H1 (cell line): ENCODE measurements at regions not wholly inside any gene's neighbourhood (a gene's known extent, or its start where the extent isn't known, plus 50 kb on each side); places are given as distances from the start of the nearest gene placed in this dataset.

ENCODE experiments used
- BRCA1 ChIP-seq: IDR thresholded peaks from 2 replicates; pipeline ENCODE4 v1.6.1; 2012; ENCODE audit warnings: low read depth, low read length, improper control_type of control experiment
- CREB1 ChIP-seq: IDR thresholded peaks from 2 replicates; pipeline ENCODE4 v1.6.1; 2012; ENCODE audit warnings: inconsistent platforms
- CTBP2 ChIP-seq: IDR thresholded peaks from 2 replicates; pipeline ENCODE4 v1.7.0; 2011; ENCODE audit warnings: borderline replicate concordance, mild to moderate bottlenecking, moderate library complexity, mixed read lengths, low read length; ENCODE audit not compliant: insufficient read depth, insufficient read length
- POLR2A ChIP-seq, 2 experiments: IDR thresholded peaks; 1 replicate in 1 of 2; 2 replicates in 1 of 2; pipeline ENCODE4 v1.6.1; 2011; ENCODE audit warnings: low read depth in 2 of 2, low read length in 2 of 2, mild to moderate bottlenecking in 2 of 2; ENCODE audit errors: control extremely low read depth in 1 of 2
- POLR2AphosphoS5 ChIP-seq: IDR thresholded peaks from 2 replicates; pipeline ENCODE4 v1.6.1; 2011; ENCODE audit warnings: low read depth, low read length
- POU5F1 ChIP-seq: IDR thresholded peaks from 2 replicates; pipeline ENCODE4 v1.6.1; 2011; ENCODE audit warnings: low read depth, mild to moderate bottlenecking, low read length, moderate library complexity
- RBBP5 ChIP-seq: IDR thresholded peaks from 2 replicates; pipeline ENCODE4 v1.7.1; 2012; ENCODE audit warnings: low read depth, mild to moderate bottlenecking, inconsistent platforms, low read length, moderate library complexity, borderline replicate concordance
- SP1 ChIP-seq: IDR thresholded peaks from 2 replicates; pipeline ENCODE4 v1.6.1; 2011; ENCODE audit warnings: low read depth, low read length
- TBP ChIP-seq: IDR thresholded peaks from 2 replicates; pipeline ENCODE4 v1.6.1; 2011; ENCODE audit warnings: low read depth, low read length, improper control_type of control experiment
- YY1 ChIP-seq: IDR thresholded peaks from 2 replicates; pipeline ENCODE4 v1.6.1; 2011; ENCODE audit warnings: low read depth, mild to moderate bottlenecking, low read length
- TF ChIP-seq, protein P1 (sequence below): fragments of 300-600 bp; sonication (generic); IDR thresholded peaks from 2 replicates; pipeline ENCODE4 v1.7.1; 2012; ENCODE audit warnings: low read length, moderate library complexity, mild to moderate bottlenecking, inconsistent platforms; ENCODE audit not compliant: insufficient replicate concordance

DNA sequence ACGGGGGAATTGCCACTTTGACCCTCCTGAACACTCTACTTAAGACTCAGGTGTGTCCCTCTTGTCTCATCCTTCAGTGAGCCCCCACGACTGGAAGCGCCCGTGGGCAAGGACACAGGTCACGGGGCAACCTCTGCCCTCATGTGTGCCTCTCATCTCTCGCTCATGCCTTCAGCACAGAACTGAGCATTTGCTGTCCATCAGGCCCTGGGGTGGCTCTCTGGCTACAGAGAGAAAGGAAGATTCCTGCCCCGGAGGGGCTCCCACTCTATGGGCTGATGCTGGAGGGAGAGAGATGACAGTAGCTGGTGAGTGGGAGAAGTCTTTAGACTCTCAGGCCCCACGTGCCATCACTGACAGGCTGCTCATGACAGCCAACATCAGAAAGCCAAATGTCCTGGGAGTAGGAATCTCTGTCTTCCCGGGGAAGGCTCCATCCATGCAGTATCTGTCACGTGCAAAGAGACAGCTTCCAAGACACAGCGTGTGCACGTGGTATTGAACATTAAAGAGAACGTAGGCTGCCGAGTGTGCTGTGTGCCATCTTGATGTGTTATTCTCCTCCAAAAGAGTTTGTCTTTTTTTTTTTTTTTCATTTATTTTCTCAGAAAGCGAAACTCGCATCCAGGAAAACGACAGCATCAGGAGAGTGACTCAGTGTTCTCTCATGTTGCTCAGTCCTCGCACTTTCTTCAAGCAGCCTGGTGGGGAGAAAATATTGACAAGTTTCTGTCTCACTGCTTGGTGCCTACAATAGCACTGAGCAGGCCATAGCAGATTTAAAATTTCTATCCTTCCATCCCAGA is 190.5 kb downstream of the GAS1 start (continued):
- TF ChIP-seq BRCA1 (no peak), TBP (no peak), POLR2A (IDR thresholded peaks at IDR 0.05; ENCODE audit: control extremely low read depth in 1 of 2, low read depth in 2 of 2, low read length in 2 of 2) (no peak), CREB1 (no peak), POLR2AphosphoS5 (no peak), SP1 (no peak), RBBP5 (no peak), CTBP2 (no peak), YY1 (no peak), POU5F1 (no peak)
- TF ChIP-seq, protein P1, sequence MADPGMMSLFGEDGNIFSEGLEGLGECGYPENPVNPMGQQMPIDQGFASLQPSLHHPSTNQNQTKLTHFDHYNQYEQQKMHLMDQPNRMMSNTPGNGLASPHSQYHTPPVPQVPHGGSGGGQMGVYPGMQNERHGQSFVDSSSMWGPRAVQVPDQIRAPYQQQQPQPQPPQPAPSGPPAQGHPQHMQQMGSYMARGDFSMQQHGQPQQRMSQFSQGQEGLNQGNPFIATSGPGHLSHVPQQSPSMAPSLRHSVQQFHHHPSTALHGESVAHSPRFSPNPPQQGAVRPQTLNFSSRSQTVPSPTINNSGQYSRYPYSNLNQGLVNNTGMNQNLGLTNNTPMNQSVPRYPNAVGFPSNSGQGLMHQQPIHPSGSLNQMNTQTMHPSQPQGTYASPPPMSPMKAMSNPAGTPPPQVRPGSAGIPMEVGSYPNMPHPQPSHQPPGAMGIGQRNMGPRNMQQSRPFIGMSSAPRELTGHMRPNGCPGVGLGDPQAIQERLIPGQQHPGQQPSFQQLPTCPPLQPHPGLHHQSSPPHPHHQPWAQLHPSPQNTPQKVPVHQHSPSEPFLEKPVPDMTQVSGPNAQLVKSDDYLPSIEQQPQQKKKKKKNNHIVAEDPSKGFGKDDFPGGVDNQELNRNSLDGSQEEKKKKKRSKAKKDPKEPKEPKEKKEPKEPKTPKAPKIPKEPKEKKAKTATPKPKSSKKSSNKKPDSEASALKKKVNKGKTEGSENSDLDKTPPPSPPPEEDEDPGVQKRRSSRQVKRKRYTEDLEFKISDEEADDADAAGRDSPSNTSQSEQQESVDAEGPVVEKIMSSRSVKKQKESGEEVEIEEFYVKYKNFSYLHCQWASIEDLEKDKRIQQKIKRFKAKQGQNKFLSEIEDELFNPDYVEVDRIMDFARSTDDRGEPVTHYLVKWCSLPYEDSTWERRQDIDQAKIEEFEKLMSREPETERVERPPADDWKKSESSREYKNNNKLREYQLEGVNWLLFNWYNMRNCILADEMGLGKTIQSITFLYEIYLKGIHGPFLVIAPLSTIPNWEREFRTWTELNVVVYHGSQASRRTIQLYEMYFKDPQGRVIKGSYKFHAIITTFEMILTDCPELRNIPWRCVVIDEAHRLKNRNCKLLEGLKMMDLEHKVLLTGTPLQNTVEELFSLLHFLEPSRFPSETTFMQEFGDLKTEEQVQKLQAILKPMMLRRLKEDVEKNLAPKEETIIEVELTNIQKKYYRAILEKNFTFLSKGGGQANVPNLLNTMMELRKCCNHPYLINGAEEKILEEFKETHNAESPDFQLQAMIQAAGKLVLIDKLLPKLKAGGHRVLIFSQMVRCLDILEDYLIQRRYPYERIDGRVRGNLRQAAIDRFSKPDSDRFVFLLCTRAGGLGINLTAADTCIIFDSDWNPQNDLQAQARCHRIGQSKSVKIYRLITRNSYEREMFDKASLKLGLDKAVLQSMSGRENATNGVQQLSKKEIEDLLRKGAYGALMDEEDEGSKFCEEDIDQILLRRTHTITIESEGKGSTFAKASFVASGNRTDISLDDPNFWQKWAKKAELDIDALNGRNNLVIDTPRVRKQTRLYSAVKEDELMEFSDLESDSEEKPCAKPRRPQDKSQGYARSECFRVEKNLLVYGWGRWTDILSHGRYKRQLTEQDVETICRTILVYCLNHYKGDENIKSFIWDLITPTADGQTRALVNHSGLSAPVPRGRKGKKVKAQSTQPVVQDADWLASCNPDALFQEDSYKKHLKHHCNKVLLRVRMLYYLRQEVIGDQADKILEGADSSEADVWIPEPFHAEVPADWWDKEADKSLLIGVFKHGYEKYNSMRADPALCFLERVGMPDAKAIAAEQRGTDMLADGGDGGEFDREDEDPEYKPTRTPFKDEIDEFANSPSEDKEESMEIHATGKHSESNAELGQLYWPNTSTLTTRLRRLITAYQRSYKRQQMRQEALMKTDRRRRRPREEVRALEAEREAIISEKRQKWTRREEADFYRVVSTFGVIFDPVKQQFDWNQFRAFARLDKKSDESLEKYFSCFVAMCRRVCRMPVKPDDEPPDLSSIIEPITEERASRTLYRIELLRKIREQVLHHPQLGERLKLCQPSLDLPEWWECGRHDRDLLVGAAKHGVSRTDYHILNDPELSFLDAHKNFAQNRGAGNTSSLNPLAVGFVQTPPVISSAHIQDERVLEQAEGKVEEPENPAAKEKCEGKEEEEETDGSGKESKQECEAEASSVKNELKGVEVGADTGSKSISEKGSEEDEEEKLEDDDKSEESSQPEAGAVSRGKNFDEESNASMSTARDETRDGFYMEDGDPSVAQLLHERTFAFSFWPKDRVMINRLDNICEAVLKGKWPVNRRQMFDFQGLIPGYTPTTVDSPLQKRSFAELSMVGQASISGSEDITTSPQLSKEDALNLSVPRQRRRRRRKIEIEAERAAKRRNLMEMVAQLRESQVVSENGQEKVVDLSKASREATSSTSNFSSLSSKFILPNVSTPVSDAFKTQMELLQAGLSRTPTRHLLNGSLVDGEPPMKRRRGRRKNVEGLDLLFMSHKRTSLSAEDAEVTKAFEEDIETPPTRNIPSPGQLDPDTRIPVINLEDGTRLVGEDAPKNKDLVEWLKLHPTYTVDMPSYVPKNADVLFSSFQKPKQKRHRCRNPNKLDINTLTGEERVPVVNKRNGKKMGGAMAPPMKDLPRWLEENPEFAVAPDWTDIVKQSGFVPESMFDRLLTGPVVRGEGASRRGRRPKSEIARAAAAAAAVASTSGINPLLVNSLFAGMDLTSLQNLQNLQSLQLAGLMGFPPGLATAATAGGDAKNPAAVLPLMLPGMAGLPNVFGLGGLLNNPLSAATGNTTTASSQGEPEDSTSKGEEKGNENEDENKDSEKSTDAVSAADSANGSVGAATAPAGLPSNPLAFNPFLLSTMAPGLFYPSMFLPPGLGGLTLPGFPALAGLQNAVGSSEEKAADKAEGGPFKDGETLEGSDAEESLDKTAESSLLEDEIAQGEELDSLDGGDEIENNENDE = no peak
